Ascending aorta (tissue), 2 donors: ENCODE measurements at regions not wholly inside any gene's neighbourhood (a gene's known extent, or its start where the extent isn't known, plus 50 kb on each side); places are given as distances from the start of the nearest gene placed in this dataset.

ENCODE experiments used
- DNase-seq, 2 donors: peaks; one replicate each; pipeline ENCODE4 v3.0.0-alpha.2; 2019; ENCODE audit warnings: low spot score in 2 of 2
- H3K27ac ChIP-seq, 2 donors: fragments of 200-600 bp; sonication (generic); one replicate each; pipeline ENCODE4 v1.5.1; 2016 to 2017; ENCODE audit warnings: mild to moderate bottlenecking in 1 of 2
- H3K27me3 ChIP-seq: fragments of 200-600 bp; sonication (generic); one replicate; pipeline ENCODE4 v1.5.1; 2017
- H3K36me3 ChIP-seq, 2 donors: fragments of 200-600 bp; sonication (generic); one replicate each; pipeline ENCODE4 v1.5.1; 2016
- H3K4me1 ChIP-seq, 2 donors: fragments of 200-600 bp; sonication (generic); one replicate each; pipeline ENCODE4 v1.5.1; 2016 to 2017; ENCODE audit warnings: mild to moderate bottlenecking in 1 of 2
- H3K4me3 ChIP-seq, 2 donors: fragments of 200-600 bp; sonication (generic); one replicate each; pipeline ENCODE4 v1.5.1; 2016 to 2017; ENCODE audit warnings: mild to moderate bottlenecking in 1 of 2
- H3K9me3 ChIP-seq, 2 donors: fragments of 200-600 bp; sonication (generic); one replicate each; pipeline ENCODE4 v1.5.1; 2016
- CTCF ChIP-seq, 3 experiments: fragments of 200-600 bp in 2 of 3; fragments of 450-650 bp in 1 of 3; sonication (generic) in 2 of 3; IDR thresholded peaks; one replicate each; pipeline ENCODE4 v1.5.1; 2016 to 2019; ENCODE audit warnings: antibody characterized with exemption in 3 of 3, mild to moderate bottlenecking in 1 of 3, moderate library complexity in 1 of 3
- intact Hi-C: fragments of 100-400 bp; cut with DNase I; formaldehyde crosslinking; loops from one replicate; pipeline ENCODE4 v1.15.1; 2023

GRCh38 chr6:12392490-12392889 is 102.3 kb downstream of the EDN1 start:
- no peaks in the 10 kb centered on the region for H3K27me3 ChIP-seq
- H3K27ac ChIP-seq, result no peak overlapping the region
- H3K9me3 ChIP-seq, result no peaks in the 10 kb centered on the region
- intact Hi-C loops, result no loop called here
- no peaks in the 10 kb centered on the region for H3K36me3 ChIP-seq
- no peak for DNase-seq
- H3K4me1 ChIP-seq, result peaks cover 0 to 5% of the 10 kb centered on the region in 2 donors
- TF ChIP-seq CTCF (IDR thresholded peaks at IDR 0.05), result no peak
- H3K4me3 ChIP-seq, result no peak overlapping the region

- H3K9me3 ChIP-seq, result no peaks in the 10 kb centered on the region
- no peak overlapping the region for H3K27ac ChIP-seq
- DNase-seq, result no peak
- peaks cover 0 to 5% of the 10 kb centered on the region in 2 donors for H3K4me1 ChIP-seq
- intact Hi-C loops, result no loop called here
- H3K36me3 ChIP-seq, result no peaks in the 10 kb centered on the region
- H3K27me3 ChIP-seq, result no peaks in the 10 kb centered on the region
- no peak for TF ChIP-seq CTCF (IDR thresholded peaks at IDR 0.05)
- no peak overlapping the region for H3K4me3 ChIP-seq
Measured at GRCh38 chr6:12393100-12393499, 102.9 kb downstream of the EDN1 start.

GRCh38 chr6:12394170-12394569 is 104.0 kb downstream of the EDN1 start:
- Histone ChIP-seq H3K9me3 (no peaks in the 10 kb centered on the region), H3K27me3 (no peaks in the 10 kb centered on the region), H3K27ac (no peak overlapping the region), H3K4me1 (peaks cover 0 to 5% of the 10 kb centered on the region in 2 donors), H3K36me3 (no peaks in the 10 kb centered on the region), H3K4me3 (no peak overlapping the region)
- DNase-seq, result no peak
- TF ChIP-seq CTCF (IDR thresholded peaks at IDR 0.05), result no peak
- intact Hi-C loops, result no loop called here

- no peak overlapping the region for H3K27ac ChIP-seq
- H3K4me1 ChIP-seq, result peaks cover 0 to 5% of the 10 kb centered on the region in 2 donors
- DNase-seq, result no peak
- H3K9me3 ChIP-seq, result no peaks in the 10 kb centered on the region
- no peak overlapping the region for H3K4me3 ChIP-seq
- H3K27me3 ChIP-seq, result no peaks in the 10 kb centered on the region
- no peaks in the 10 kb centered on the region for H3K36me3 ChIP-seq
- TF ChIP-seq CTCF (IDR thresholded peaks at IDR 0.05), result no peak
- intact Hi-C loops, result loop anchor here (5.0 kb wide), 1 partner anchor 206 kb away; no protein-coding TSS in a partner anchor
Measured at GRCh38 chr6:12395898-12396297, 105.7 kb downstream of the EDN1 start.

- Histone ChIP-seq H3K36me3 (no peaks in the 10 kb centered on the region), H3K4me1 (peaks cover 9 to 24% of the 10 kb centered on the region in 2 donors), H3K27me3 (no peaks in the 10 kb centered on the region), H3K4me3 (no peak overlapping the region), H3K27ac (peak overlapping the region; percentile 54 to 76), H3K9me3 (no peaks in the 10 kb centered on the region)
- no peak for DNase-seq
- intact Hi-C loops, result no loop called here
- no peak for TF ChIP-seq CTCF (IDR thresholded peaks at IDR 0.05)
Measured at GRCh38 chr6:12401200-12401599, 111.0 kb downstream of the EDN1 start.

- peak in 1 of 3 experiments; percentile 5 for TF ChIP-seq CTCF (IDR thresholded peaks at IDR 0.05)
- H3K9me3 ChIP-seq, result no peaks in the 10 kb centered on the region
- peak overlapping the region; percentile 72 to 76 for H3K27ac ChIP-seq
- intact Hi-C loops, result no loop called here
- H3K4me1 ChIP-seq, result peaks cover 9 to 24% of the 10 kb centered on the region in 2 donors
- no peak for DNase-seq
- no peaks in the 10 kb centered on the region for H3K36me3 ChIP-seq
- H3K27me3 ChIP-seq, result no peaks in the 10 kb centered on the region
- no peak overlapping the region for H3K4me3 ChIP-seq
Measured at GRCh38 chr6:12403201-12403826, 113.2 kb downstream of the EDN1 start.
